NCI-H1105 treated with DMSO at 0.1 percent for 48 hours (cell line): ENCODE measurements at regions not wholly inside any gene's neighbourhood (a gene's known extent, or its start where the extent isn't known, plus 50 kb on each side); places are given as distances from the start of the nearest gene placed in this dataset.
"Not testable (repeated sequence)": the region's sequence is repeated elsewhere in the genome, so short reads cannot be mapped to it uniquely, and the experiment has no call there.

ENCODE experiments used
- DNase-seq: peaks from one replicate; lab custom pipeline; 2025; lab: John Stamatoyannopoulos, UW

GRCh38 chr10:84943541-84943940 is 615.2 kb downstream of the CCSER2 start:
- DNase-seq: no peak

GRCh38 chr10:84944187-84944586 is 615.8 kb downstream of the CCSER2 start:
- no peak for DNase-seq

- DNase-seq: peak; percentile 15
Observed at GRCh38 chr10:84945791-84946190, 617.4 kb downstream of the CCSER2 start.

GRCh38 chr10:84946904-84947303 is 618.5 kb downstream of the CCSER2 start:
- DNase-seq: peak; percentile 91

GRCh38 chr10:84948644-84949043 is 620.3 kb downstream of the CCSER2 start:
- DNase-seq: no peak

DNA sequence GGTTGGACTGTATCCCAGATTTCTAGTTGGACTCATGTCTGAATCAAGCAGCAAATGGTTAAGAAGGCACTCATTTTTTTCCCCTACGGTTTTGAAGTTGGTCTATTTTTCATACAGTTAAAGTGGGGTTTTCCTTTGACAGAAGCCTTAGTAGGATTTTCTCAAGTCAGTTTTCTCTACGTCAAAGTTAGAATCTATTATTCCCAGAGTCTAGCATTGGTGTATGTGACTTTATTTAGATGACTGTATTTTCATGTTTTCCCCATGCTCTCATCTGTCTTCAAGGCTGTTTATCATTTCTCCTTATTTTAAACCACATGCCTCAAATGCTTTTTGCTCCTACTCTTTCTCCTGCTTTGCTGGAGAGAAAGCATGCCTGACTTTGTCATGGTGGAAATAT is 623.2 kb downstream of the CCSER2 start:
- no peak for DNase-seq

DNA sequence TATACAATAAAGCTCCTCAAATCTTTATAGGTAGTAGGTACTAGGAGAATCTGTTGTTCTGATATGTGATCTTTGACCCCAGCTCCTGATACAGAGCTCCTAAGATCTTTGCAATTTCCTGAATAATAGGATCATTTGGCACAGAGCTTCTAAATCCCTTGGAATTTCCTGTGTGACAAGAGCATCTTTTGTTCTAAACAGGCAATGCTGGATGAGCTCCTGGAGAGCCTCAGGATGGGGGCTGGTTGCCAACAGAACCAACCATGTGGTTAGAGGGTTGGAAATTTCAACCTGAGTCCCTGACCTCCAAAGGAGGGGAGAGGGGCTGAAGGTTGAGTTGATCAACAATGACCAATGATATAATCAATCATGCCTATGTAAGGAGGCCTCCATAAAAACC is 629.0 kb downstream of the CCSER2 start:
- no peak for DNase-seq

DNA sequence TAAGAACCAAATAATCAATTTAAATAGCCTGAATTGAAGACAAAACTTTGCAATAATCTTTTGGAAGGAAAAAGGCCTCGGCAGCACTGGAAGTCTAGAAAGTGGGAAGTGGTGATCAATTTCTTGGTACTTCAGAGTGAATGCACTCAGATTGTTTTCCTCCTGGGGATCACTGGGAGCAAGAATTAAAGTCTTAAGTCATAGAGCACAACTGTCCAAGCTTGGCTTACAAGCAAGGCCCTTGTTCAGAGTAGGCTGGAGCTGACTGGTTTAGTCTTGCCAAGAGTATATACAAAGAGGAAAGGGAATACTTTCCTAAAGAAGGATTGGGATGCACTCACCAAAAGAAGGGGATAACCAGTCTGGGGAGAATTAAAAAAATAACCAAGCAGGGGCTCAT is 637.1 kb downstream of the CCSER2 start:
- no peak for DNase-seq

GRCh38 chr10:84966708-84967441 is 638.5 kb downstream of the CCSER2 start:
- no peak for DNase-seq

DNA sequence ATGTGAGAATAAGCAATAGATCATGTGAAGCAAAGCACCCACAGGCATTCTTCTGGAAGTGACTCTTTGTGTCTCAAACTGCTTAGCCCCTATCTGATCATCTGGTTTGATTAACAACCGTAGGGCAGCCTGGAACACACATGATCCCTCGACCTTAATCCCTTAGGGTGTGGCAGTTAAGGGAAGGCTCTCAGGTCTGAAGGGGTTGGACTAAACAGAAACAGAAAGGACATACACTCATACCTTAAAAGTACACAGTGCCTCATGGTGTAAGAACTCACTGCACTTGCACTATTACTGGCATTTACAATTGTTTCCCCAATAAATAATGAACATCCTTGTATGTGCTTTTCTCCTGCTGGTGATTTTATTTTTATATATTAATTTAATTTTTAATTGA is 640.9 kb downstream of the CCSER2 start:
- DNase-seq: not testable (repeated sequence)

DNA sequence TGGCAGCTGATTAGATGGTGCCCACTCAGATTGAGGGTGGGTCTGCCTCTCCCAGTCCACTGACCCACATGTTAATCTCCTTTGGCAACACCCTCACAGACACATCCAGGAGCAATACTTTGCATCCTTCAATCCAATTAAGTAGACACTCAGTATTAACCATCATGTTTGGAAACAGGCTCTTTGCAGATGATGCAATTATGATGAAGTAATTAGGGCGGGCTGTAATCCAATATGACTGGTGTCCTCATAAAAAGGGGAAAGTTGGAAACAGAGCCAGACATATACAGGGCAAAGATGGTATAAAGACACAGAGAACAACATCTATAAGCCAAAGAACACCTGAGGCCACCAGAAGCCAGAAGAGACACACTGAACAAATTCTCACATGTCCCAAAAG is 658.6 kb downstream of the CCSER2 start:
- DNase-seq: peak; percentile 14

DNA sequence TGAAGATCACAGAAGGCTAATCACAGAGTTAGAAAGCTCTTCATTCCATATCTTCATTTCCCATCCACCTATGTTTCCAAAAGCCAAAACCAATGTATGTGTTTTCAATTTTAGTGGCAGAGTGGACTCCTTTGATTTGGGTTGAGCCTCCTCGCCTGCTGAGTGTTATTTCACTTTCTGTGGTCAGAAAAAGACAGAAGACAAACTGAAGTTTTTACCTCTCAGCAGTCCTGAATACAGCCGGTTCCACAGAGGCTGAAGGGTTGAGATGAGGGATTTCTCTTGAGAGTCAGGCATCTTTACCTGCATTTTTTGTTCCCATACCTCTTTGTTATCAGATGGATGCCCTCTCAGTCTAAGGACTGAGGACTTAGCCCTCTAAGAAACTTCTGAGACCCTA is 659.6 kb downstream of the CCSER2 start:
- DNase-seq: no peak

DNA sequence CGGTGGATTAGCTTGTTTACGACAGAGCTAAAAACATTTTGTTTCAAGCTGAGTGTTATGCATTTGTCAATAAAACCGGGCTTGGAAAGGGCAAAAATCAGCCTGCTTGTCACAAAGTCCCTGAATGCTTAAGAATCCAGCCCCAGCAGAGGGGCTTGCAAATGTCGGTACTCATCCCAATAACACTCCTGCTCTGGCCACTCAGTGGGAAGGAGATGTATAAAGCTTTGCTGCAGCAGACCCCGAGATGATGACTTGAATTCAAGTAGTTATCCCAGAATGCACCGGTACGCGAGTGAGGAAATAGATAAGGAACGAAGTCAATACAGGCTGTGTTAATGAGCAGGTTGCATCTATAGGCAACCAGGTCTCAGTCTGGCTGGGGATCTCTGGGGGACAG is 662.3 kb downstream of the CCSER2 start:
- no peak for DNase-seq

DNA sequence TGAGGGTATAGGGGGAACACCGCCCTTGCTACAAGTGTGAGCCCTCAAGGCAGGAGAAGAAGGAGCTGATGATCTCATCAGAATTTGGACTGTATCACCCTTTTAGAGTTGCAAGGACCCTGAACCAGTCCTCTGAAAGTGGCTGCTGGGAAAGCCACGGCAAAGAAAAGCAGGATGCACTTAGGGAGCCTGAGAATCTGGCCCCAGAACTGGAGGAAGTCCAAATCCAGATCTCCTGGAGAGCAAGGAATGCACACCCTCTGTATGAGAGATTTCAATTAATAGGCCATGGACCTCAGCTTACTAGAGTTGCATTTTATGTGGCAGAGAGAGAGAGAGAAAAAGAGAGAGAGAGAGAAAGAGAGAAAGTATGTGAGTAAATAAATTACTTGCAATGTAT is 662.9 kb downstream of the CCSER2 start:
- DNase-seq: no peak

- DNase-seq: no peak
Observed at GRCh38 chr10:84993251-84994035, 665.1 kb downstream of the CCSER2 start.

DNA sequence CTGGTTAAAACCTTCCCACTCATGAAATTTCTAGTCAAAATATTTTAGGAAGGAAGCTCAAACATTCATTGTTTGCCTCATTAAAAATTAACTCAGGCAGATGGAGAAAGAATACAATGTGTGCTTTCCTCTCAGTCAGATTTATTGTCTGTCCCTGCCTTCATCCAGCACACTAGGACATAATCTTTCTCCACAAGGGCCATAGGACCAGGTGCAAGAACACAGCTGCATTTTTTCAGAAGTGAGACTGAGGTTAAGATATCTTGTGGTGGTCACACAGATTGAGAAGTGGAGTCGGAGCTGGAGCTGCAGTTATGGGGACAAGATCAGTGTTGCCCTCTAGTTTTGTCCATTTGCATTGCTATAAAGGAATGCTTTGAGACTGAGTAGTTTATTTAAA is 666.3 kb downstream of the CCSER2 start:
- no peak for DNase-seq

DNA sequence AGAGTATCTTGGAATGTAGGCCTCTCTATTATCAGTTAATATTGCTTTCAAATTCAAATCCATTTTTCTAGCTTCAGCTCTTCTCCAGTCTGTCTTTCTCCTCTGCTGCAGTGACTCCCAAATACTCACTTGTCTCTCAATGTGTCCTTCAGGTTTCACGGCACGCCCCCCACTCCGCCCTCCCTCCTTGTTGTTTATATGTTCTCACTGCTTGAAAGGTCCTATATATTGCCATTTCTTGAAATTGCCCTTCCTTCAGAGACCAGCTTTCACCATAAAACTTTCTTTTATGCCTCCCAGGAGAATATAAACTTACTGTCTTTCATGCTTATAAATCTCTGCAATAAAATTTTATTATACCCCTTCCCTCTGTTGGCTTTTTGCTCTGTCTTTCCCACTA is 668.2 kb downstream of the CCSER2 start:
- no peak for DNase-seq

DNA sequence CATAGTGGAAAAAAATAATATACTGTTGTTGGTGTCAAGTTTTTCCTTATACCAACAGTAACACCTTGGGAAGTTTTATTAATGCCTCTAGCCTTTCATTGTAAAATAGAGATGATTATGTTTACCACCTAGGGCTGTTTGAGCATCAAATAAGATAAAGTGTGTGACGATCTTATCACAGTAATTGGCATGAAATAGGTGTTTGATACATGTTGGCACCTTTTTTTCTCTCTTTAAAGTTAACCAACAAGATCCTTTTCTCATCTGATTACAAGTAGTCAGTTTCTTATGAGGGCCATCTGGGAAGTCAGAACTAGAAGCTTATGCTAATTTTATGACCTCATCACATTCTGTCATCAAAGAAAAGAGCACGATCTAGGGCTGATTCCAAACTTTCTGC is 669.5 kb downstream of the CCSER2 start:
- DNase-seq: no peak

DNA sequence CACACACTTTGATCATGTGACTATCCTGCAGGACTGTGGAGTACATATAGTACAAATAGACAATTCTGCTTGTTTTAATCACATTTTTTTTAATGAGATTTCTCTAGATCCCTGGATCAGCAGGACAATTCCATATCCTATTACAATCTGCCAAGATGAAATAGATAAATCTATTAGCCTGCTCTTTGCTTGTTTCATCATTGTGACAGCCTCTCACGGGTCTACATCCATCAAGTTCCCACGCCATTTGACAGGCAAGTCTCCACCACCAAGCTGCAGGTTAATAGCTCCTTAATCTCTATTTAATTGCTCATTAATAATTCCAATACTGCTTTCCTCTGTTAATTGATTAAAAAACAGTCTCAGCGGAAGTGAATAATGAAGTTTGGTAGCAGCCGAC is 671.5 kb downstream of the CCSER2 start:
- DNase-seq: no peak

DNA sequence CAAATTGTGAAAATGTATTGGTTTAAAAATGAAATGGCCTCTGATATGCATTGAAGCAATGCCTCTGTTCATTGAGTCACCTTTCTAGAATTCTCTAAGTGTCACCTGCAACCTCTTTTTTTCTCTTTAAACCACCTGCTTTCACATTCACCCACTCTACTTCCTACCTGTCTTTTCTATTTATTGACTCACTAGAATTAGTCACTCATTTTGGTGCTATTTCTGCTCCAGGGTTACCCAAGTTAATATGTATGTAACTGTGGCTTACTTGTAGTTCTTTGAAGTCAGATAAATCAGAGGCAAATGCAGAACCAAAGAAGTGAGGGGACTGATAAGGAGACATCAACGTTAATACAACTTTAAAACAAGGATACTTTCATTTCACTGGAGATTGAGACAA is 674.7 kb downstream of the CCSER2 start:
- DNase-seq: no peak

DNA sequence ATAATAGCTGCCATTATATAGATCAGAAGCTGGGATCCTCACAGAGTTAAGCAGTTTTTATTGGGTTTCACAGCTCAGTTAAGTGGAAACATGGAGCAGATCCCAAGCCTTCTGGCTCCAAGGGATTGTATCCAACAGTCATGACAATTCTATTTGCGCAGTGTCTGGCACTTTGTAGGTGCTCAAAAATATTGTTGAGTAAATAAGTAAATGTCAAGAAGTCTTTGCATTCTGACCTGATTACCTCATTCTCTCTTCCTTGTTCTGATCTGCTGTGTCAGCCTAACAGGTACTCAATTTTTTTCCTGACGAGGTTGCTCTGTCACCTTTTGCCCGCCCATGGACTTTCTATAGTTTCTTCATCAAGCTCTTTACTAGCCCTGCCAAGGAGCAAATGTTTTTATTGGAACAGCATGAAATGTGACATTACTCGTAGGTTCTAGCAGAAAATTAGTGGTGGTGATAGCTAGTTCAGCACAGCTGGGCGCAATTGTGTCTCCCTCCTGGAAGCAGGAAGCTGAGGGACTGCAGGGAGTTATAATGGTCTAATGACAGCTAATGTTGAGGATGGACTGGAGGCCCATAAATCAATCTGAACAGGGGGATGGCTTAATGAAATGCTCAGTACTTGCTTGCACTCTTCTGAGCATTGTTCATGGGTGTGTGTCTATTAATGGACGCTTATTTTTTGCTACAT is 680.2 kb downstream of the CCSER2 start:
- DNase-seq: no peak

DNA sequence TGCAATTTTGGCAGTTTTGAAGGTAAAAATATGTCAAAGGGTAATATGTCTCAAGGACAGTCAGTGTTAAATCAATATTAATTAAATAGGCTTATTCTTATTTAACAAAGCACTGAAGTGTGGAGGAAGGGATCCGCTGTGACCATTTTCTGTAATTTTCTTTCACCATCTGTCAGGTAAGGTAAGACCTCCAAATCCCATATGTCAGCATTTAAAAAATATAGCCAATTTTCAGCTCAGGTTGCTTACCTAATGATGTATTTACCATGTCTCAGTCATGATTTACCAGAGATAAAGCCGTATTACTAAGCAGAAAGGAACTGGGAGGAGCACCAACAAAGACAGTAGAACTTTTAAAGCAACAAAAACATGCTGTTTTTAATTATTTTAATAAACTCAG is 683.9 kb downstream of the CCSER2 start:
- no peak for DNase-seq

DNA sequence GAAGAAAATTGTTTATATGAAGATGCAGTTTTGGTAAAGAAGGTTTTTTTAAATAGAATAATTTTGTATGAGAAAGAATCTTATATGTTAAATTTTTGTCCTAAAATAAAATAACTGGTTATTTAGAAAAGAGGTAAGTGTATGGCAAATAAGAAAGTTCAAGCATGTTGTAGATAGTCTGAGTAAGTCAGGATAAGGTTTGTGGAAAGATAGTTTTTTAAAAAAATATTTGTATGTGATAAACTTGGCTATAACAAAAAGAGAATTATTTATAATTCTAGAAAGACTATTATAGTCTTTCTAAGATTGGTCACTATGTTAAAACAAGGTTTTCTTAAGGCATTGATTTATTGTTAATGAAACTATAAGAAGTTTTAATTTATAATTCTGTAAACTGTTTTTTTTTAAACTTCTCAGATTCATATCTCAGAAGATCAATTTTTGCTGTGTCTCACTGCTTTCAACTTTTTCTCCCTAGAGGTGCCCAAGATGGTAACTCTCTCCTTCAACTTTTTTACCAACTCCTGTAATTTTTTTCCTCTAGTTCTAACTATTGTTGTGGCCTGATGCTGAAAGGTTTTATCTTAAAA is 698.6 kb downstream of the CCSER2 start:
- no peak for DNase-seq
